COR-L47 (cell line): ENCODE measurements at regions not wholly inside any gene's neighbourhood (a gene's known extent, or its start where the extent isn't known, plus 50 kb on each side); places are given as distances from the start of the nearest gene placed in this dataset.

Source experiments
- DNase-seq: peaks from one replicate; lab custom pipeline; 2025; lab: John Stamatoyannopoulos, UW

- no peak for DNase-seq
Measured at GRCh38 chr1:108082738-108083562, 117.2 kb downstream of the SLC25A24 start.

- DNase-seq, result no peak
Measured at GRCh38 chr1:108082001-108082400, 117.0 kb upstream of the VAV3 start.

GRCh38 chr1:108080448-108080847 is 115.5 kb upstream of the VAV3 start:
- no peak for DNase-seq

GRCh38 chr1:108079440-108080025 is 114.6 kb upstream of the VAV3 start:
- no peak for DNase-seq

GRCh38 chr1:108077991-108078390 is 113.0 kb upstream of the VAV3 start:
- DNase-seq, result no peak

- no peak for DNase-seq
Measured at GRCh38 chr1:108075055-108075454, 110.1 kb upstream of the VAV3 start.

- DNase-seq, result no peak
Measured at GRCh38 chr1:108072776-108073175, 107.8 kb upstream of the VAV3 start.

- no peak for DNase-seq
Measured at GRCh38 chr1:108072212-108072611, 107.2 kb upstream of the VAV3 start.

- DNase-seq, result no peak
Measured at GRCh38 chr1:108071601-108072000, 106.6 kb upstream of the VAV3 start.

- DNase-seq, result no peak
Measured at GRCh38 chr1:108070662-108071061, 105.7 kb upstream of the VAV3 start.

- DNase-seq, result no peak
Measured at GRCh38 chr1:108067884-108068540, 103.0 kb upstream of the VAV3 start.

- DNase-seq, result no peak
Measured at GRCh38 chr1:108066808-108067207, 101.8 kb upstream of the VAV3 start.

GRCh38 chr1:108064255-108064654 is 99.3 kb upstream of the VAV3 start:
- no peak for DNase-seq

GRCh38 chr1:108063703-108064102 is 98.7 kb upstream of the VAV3 start:
- DNase-seq, result no peak

- DNase-seq, result no peak
Measured at GRCh38 chr1:108059945-108060344, 95.0 kb upstream of the VAV3 start.

- no peak for DNase-seq
Measured at GRCh38 chr1:108057541-108057940, 92.6 kb upstream of the VAV3 start.

- DNase-seq, result no peak
Measured at GRCh38 chr1:108056436-108056990, 91.5 kb upstream of the VAV3 start.

GRCh38 chr1:108055387-108055786 is 90.4 kb upstream of the VAV3 start:
- DNase-seq, result no peak

GRCh38 chr1:108054396-108054795 is 89.4 kb upstream of the VAV3 start:
- DNase-seq, result no peak

GRCh38 chr1:108053270-108054013 is 88.5 kb upstream of the VAV3 start:
- no peak for DNase-seq

- peak; percentile 32 for DNase-seq
Measured at GRCh38 chr1:108051631-108052377, 86.8 kb upstream of the VAV3 start.
